GM12878 (cell line): ENCODE measurements at regions not wholly inside any gene's neighbourhood (a gene's known extent, or its start where the extent isn't known, plus 50 kb on each side); places are given as distances from the start of the nearest gene placed in this dataset.

Experiments used
- ATAC-seq: fragments of 200-7000 bp; cut with Tn5 transposase; 3 replicates; pipeline ENCODE4 v1.9.1; 2020; ENCODE audit warnings: mild to moderate bottlenecking, moderate library complexity
- BruUV-seq: library from RNA; stranded (reverse); fragments of 400-500 nt; replicated peaks from 2 replicates; lab custom pipeline; 2021; lab: Mats Ljungman, UMichigan
- CTCF ChIA-PET: fragments of 300-600 bp; sonication (Branson Sonifier 250); formaldehyde crosslinking; extraction: SDS; loops from one replicate; lab custom pipeline; 2021; ENCODE audit warnings: inconsistent platforms; lab: Yijun Ruan, JAX
- POLR2A ChIA-PET: fragments of 350-600 bp; formaldehyde crosslinking; extraction: SDS; loops from one replicate; lab custom pipeline; 2021; ENCODE audit warnings: inconsistent platforms; lab: Charles Lee
- RAD21 ChIA-PET: fragments of 300-600 bp; sonication (Branson Sonifier 250); formaldehyde crosslinking; loops from one replicate; lab custom pipeline; 2023; ENCODE audit warnings: antibody characterized with exemption; ENCODE audit not compliant: unreplicated experiment; lab: Charles Lee
- SMC1A ChIA-PET: fragments of 300-600 bp; sonication (Branson Sonifier 250); formaldehyde crosslinking; loops from one replicate; lab custom pipeline; 2023; ENCODE audit not compliant: unreplicated experiment, uncharacterized antibody; lab: Charles Lee
- DNase-seq: peaks from one replicate; pipeline ENCODE4 v3.0.0-alpha.2; 2011; ENCODE audit warnings: low read depth, low spot score
- FAIRE-seq: peaks from 3 replicates; lab custom pipeline; 2011; peaks lifted over from hg19 to GRCh38; lab: Jason Lieb, UNC
- H2AFZ ChIP-seq: 2 replicates; pipeline ENCODE4 v1.6.0; 2011; ENCODE audit warnings: low read depth, low read length, control low read depth; ENCODE audit not compliant: control insufficient read depth
- H3K27ac ChIP-seq: 2 replicates; pipeline ENCODE4 v1.5.1; 2011; ENCODE audit warnings: control low read depth; ENCODE audit not compliant: control insufficient read depth, insufficient read depth
- H3K27me3 ChIP-seq, 2 experiments: replicated peaks in 1 of 2; 2 replicates each; pipeline versions ENCODE4 v1.6.0 to v1.6.1; 2011; ENCODE audit warnings: low read length in 1 of 2; ENCODE audit not compliant: control insufficient read depth in 2 of 2, insufficient read depth in 2 of 2
- H3K36me3 ChIP-seq, 2 experiments: 2 replicates each; pipeline ENCODE4 v1.5.1; 2011; ENCODE audit warnings: low read length in 1 of 2; ENCODE audit not compliant: control insufficient read depth in 2 of 2, insufficient read depth in 2 of 2
- H3K4me1 ChIP-seq: 2 replicates; pipeline ENCODE4 v1.6.1; 2011; ENCODE audit warnings: mild to moderate bottlenecking, low read length, moderate library complexity, mixed read lengths; ENCODE audit not compliant: control insufficient read depth, insufficient read depth
- H3K4me2 ChIP-seq: 2 replicates; pipeline ENCODE4 v1.6.0; 2011; ENCODE audit warnings: control low read depth; ENCODE audit not compliant: control insufficient read depth, insufficient read depth
- H3K4me3 ChIP-seq: fragments of 200-600 bp; sonication (generic); 2 replicates; pipeline ENCODE4 v1.5.1; 2016
- H3K79me2 ChIP-seq: 2 replicates; pipeline ENCODE4 v1.6.0; 2011; ENCODE audit warnings: low read length; ENCODE audit not compliant: control insufficient read depth, insufficient read depth
- H3K9ac ChIP-seq: 2 replicates; pipeline ENCODE4 v1.8.0; 2011; ENCODE audit warnings: low read length, control low read depth, mixed read lengths; ENCODE audit not compliant: control insufficient read depth, insufficient read depth
- H3K9me3 ChIP-seq: replicated peaks from 3 replicates; pipeline ENCODE4 v1.5.1; 2011; ENCODE audit warnings: mild to moderate bottlenecking, low read length; ENCODE audit not compliant: control insufficient read depth, insufficient read depth
- H4K20me1 ChIP-seq: 2 replicates; pipeline ENCODE4 v1.6.0; 2011; ENCODE audit not compliant: control insufficient read depth, insufficient read depth
- ELK1 ChIP-seq: IDR thresholded peaks from 2 replicates; pipeline ENCODE4 v1.6.1; 2012; ENCODE audit warnings: low read depth, low read length, improper control_type of control experiment
- ESRRA ChIP-seq: IDR thresholded peaks from 2 replicates; pipeline ENCODE4 v1.6.1; 2012; ENCODE audit warnings: mild to moderate bottlenecking, low read length, improper control_type of control experiment
- GABPA ChIP-seq: IDR thresholded peaks from 2 replicates; pipeline ENCODE4 v1.6.1; 2014; ENCODE audit warnings: antibody characterized with exemption, low read depth, mild to moderate bottlenecking, inconsistent platforms
- HDAC6 ChIP-seq: fragments of 200-600 bp; sonication (generic); IDR thresholded peaks from one replicate; pipeline ENCODE4 v1.8.0; 2017; ENCODE audit warnings: antibody characterized with exemption; ENCODE audit not compliant: unreplicated experiment
- MAX ChIP-seq: IDR thresholded peaks from 2 replicates; pipeline ENCODE4 v1.6.1; 2012; ENCODE audit warnings: low read depth, low read length, improper control_type of control experiment
- MXI1 ChIP-seq: fragments of 150-350 bp; IDR thresholded peaks from 2 replicates; pipeline ENCODE4 v1.6.1; 2011; ENCODE audit warnings: low read depth, mild to moderate bottlenecking, inconsistent platforms, low read length, improper control_type of control experiment
- PAX8 ChIP-seq: fragments of 450-650 bp; IDR thresholded peaks from 2 replicates; pipeline ENCODE4 v1.6.1; 2017; ENCODE audit warnings: mild to moderate bottlenecking, moderate library complexity
- PBX3 ChIP-seq: IDR thresholded peaks from 2 replicates; pipeline ENCODE4 v1.6.1; 2011; ENCODE audit warnings: mild to moderate bottlenecking, low read depth, low read length, moderate library complexity; ENCODE audit not compliant: insufficient replicate concordance
- POU2F2 ChIP-seq: IDR thresholded peaks from 3 replicates; pipeline ENCODE4 v1.6.1; 2011; ENCODE audit warnings: low read depth, mild to moderate bottlenecking, low read length, borderline replicate concordance
- SPI1 ChIP-seq: IDR thresholded peaks from 2 replicates; pipeline ENCODE4 v1.6.1; 2011; ENCODE audit warnings: low read depth, mild to moderate bottlenecking, low read length, moderate library complexity, borderline replicate concordance; ENCODE audit not compliant: insufficient read depth
- SREBF2 ChIP-seq: IDR thresholded peaks from 2 replicates; pipeline ENCODE4 v1.6.1; 2012; ENCODE audit warnings: mild to moderate bottlenecking, low read length
- STAT1 ChIP-seq: fragments of 450-650 bp; conservative IDR thresholded peaks from 2 replicates; pipeline ENCODE4 v1.6.1; 2014; ENCODE audit warnings: antibody characterized with exemption, mild to moderate bottlenecking
- ZBTB33 ChIP-seq: fragments of 450-650 bp; IDR thresholded peaks from 2 replicates; pipeline ENCODE4 v1.6.1; 2017; ENCODE audit warnings: mild to moderate bottlenecking
- ZNF687 ChIP-seq: fragments of 450-650 bp; IDR thresholded peaks from 2 replicates; pipeline ENCODE4 v1.6.1; 2017; ENCODE audit warnings: mild to moderate bottlenecking, moderate library complexity
- WGBS: methylation state at CpG from one replicate; pipeline ENCODE4 v1.1.6; 2016; ENCODE audit warnings: low lambda C conversion rate; ENCODE audit not compliant: insufficient replicate concordance, insufficient coverage; ENCODE audit errors: missing lambda C conversion rate; 5-methylcytosine and 5-hydroxymethylcytosine counted together
- in situ Hi-C: fragments of 300-500 bp; cut with MboI; formaldehyde crosslinking; loops from 9 replicates; pipeline ENCODE4 v1.14.3; 2018; ENCODE audit warnings: mixed read lengths
- intact Hi-C: fragments of 100-400 bp; cut with micrococcal nuclease; formaldehyde crosslinking; loops from one replicate; pipeline ENCODE4 v1.14.2; 2022; ENCODE audit not compliant: unreplicated experiment

- intact Hi-C loops (no loop called here), in situ Hi-C loops (no loop called here)
- SMC1A ChIA-PET: interaction anchor here (0.8 kb wide), 1 partner anchor 1199 kb away, joined by 3 read pairs; no protein-coding TSS in a partner anchor
- H3K27ac ChIP-seq: no peak overlapping the region
- no peaks in the 10 kb centered on the region for H3K9me3 ChIP-seq
- POLR2A ChIA-PET: no interaction called here
- no peak overlapping the region for H3K4me2 ChIP-seq
- FAIRE-seq (no peak), ATAC-seq (no peak), DNase-seq (no peak)
- 35% methylated on average over 3 of the region's 3 CpGs for WGBS
- CTCF ChIA-PET: no interaction called here
- BruUV-seq: no TSS peak
- H3K27me3 ChIP-seq: no peaks in the 10 kb centered on the region
- H3K36me3 ChIP-seq: no peaks in the 10 kb centered on the region
- H3K4me1 ChIP-seq: no peaks in the 10 kb centered on the region
- no peaks in the 10 kb centered on the region for H4K20me1 ChIP-seq
- no peak overlapping the region for H2AFZ ChIP-seq
- H3K9ac ChIP-seq: no peak overlapping the region
- no peaks in the 10 kb centered on the region for H3K79me2 ChIP-seq
- H3K4me3 ChIP-seq: no peak overlapping the region
- RAD21 ChIA-PET: no interaction called here
- TF ChIP-seq SPI1 (no peak), ESRRA (no peak), SREBF2 (no peak), MAX (no peak), ZNF687 (no peak), MXI1 (no peak), PBX3 (no peak), ZBTB33 (no peak), HDAC6 (no peak), ELK1 (no peak), POU2F2 (no peak), PAX8 (no peak), GABPA (no peak), STAT1 (no peak)
Observed at GRCh38 chr18:61187971-61188370, 145.3 kb upstream of the CDH20 start.
